ENCODE measurements at regions not wholly inside any gene's neighbourhood (a gene's known extent, or its start where the extent isn't known, plus 50 kb on each side); places are given as distances from the start of the nearest gene placed in this dataset.

GRCh38 chr9:81394881-81395675 lies 294.3 kb downstream of the TLE1 start:
- DNase-seq (ENCODE audit: extremely low spot score in 2 of 2), result no peak
- Histone ChIP-seq H3K27me3 (no peaks in the 10 kb centered on the region), H3K9me3 (no peaks in the 10 kb centered on the region), H3K36me3 (no peaks in the 10 kb centered on the region), H3K4me1 (peaks cover 18% of the 10 kb centered on the region), H3K27ac (peak overlapping the region; percentile 50), H3K4me3 (peak overlapping the region in 1 of 2 donors; percentile 17)
- intact Hi-C loops (cut with DNase I), result no loop called here
- TF ChIP-seq POLR2AphosphoS5 (IDR thresholded peaks at IDR 0.05; ENCODE audit: insufficient read depth in 1 of 2, low read depth in 1 of 2), result no peak
- TF ChIP-seq CTCF (IDR thresholded peaks at IDR 0.05), result no peak
- TF ChIP-seq POLR2A (IDR thresholded peaks at IDR 0.05), result no peak

- Histone ChIP-seq H3K27me3 (no peaks in the 10 kb centered on the region), H3K4me3 (no peak overlapping the region), H3K27ac (peak overlapping the region; percentile 50), H3K36me3 (no peaks in the 10 kb centered on the region), H3K9me3 (no peaks in the 10 kb centered on the region), H3K4me1 (peaks cover 18% of the 10 kb centered on the region)
- intact Hi-C loops (cut with DNase I), result no loop called here
- TF ChIP-seq POLR2AphosphoS5 (IDR thresholded peaks at IDR 0.05; ENCODE audit: insufficient read depth in 1 of 2, low read depth in 1 of 2) (peak; percentile 29 to 66), POLR2A (IDR thresholded peaks at IDR 0.05) (no peak), CTCF (IDR thresholded peaks at IDR 0.05) (no peak)
- no peak for DNase-seq (ENCODE audit: extremely low spot score in 2 of 2)
Measured at GRCh38 chr9:81393985-81394811, 295.1 kb downstream of the TLE1 start.

- no peaks in the 10 kb centered on the region for H3K36me3 ChIP-seq
- peaks cover 18% of the 10 kb centered on the region for H3K4me1 ChIP-seq
- intact Hi-C loops (cut with DNase I), result no loop called here
- H3K9me3 ChIP-seq, result no peaks in the 10 kb centered on the region
- no peak overlapping the region for H3K27ac ChIP-seq
- H3K27me3 ChIP-seq, result no peaks in the 10 kb centered on the region
- no peak overlapping the region for H3K4me3 ChIP-seq
- DNase-seq (ENCODE audit: extremely low spot score in 2 of 2), result no peak
- TF ChIP-seq POLR2AphosphoS5 (IDR thresholded peaks at IDR 0.05; ENCODE audit: insufficient read depth in 1 of 2, low read depth in 1 of 2), result no peak
- no peak for TF ChIP-seq CTCF (IDR thresholded peaks at IDR 0.05)
- no peak for TF ChIP-seq POLR2A (IDR thresholded peaks at IDR 0.05)
Measured at GRCh38 chr9:81391457-81391825, 297.9 kb downstream of the TLE1 start.

- DNase-seq (ENCODE audit: extremely low spot score in 2 of 2), result no peak
- TF ChIP-seq CTCF (IDR thresholded peaks at IDR 0.05) (no peak), POLR2AphosphoS5 (IDR thresholded peaks at IDR 0.05; ENCODE audit: insufficient read depth in 1 of 2, low read depth in 1 of 2) (no peak), POLR2A (IDR thresholded peaks at IDR 0.05) (no peak)
- Histone ChIP-seq H3K4me1 (peaks cover 17% of the 10 kb centered on the region), H3K36me3 (no peaks in the 10 kb centered on the region), H3K9me3 (no peaks in the 10 kb centered on the region), H3K4me3 (no peak overlapping the region), H3K27ac (no peak overlapping the region), H3K27me3 (no peaks in the 10 kb centered on the region)
- intact Hi-C loops (cut with DNase I), result no loop called here
Measured at GRCh38 chr9:81390792-81391456, 298.4 kb downstream of the TLE1 start.

Data from vagina (tissue), 2 donors.